GM18498 (cell line): ENCODE measurements at regions not wholly inside any gene's neighbourhood (a gene's known extent, or its start where the extent isn't known, plus 50 kb on each side); places are given as distances from the start of the nearest gene placed in this dataset.

Experiments used
- ATAC-seq: cut with Tn5 transposase; IDR thresholded peaks from one replicate; pipeline ENCODE4 v1.9.1; 2021; ENCODE audit warnings: mild to moderate bottlenecking, moderate library complexity; ENCODE audit not compliant: unreplicated experiment

- ATAC-seq: no peak
Measured at GRCh38 chr11:42545954-42546353, 765.8 kb upstream of the API5 start.

- ATAC-seq: no peak
Measured at GRCh38 chr11:42552786-42553185, 759.0 kb upstream of the API5 start.

GRCh38 chr11:42555190-42555589 lies 756.6 kb upstream of the API5 start:
- no peak for ATAC-seq

GRCh38 chr11:42571131-42571877 lies 740.5 kb upstream of the API5 start:
- ATAC-seq: no peak

- ATAC-seq: no peak
Measured at GRCh38 chr11:42571878-42572610, 739.8 kb upstream of the API5 start.

- ATAC-seq: no peak
Measured at GRCh38 chr11:42576318-42576717, 735.5 kb upstream of the API5 start.

GRCh38 chr11:42589286-42589685 lies 722.5 kb upstream of the API5 start:
- no peak for ATAC-seq

- no peak for ATAC-seq
Measured at GRCh38 chr11:42591841-42592240, 720.0 kb upstream of the API5 start.

GRCh38 chr11:42593441-42593840 lies 718.4 kb upstream of the API5 start:
- ATAC-seq: no peak

- no peak for ATAC-seq
Measured at GRCh38 chr11:42595876-42596275, 715.9 kb upstream of the API5 start.

- ATAC-seq: no peak
Measured at GRCh38 chr11:42596576-42597145, 715.1 kb upstream of the API5 start.

- ATAC-seq: no peak
Measured at GRCh38 chr11:42598341-42598740, 713.5 kb upstream of the API5 start.

GRCh38 chr11:42620796-42621195 lies 691.0 kb upstream of the API5 start:
- ATAC-seq: no peak

- ATAC-seq: no peak
Measured at GRCh38 chr11:42625757-42626665, 685.8 kb upstream of the API5 start.

GRCh38 chr11:42631220-42631843 lies 680.5 kb upstream of the API5 start:
- no peak for ATAC-seq

- ATAC-seq: no peak
Measured at GRCh38 chr11:42646959-42647358, 664.8 kb upstream of the API5 start.

GRCh38 chr11:42647993-42648392 lies 663.8 kb upstream of the API5 start:
- no peak for ATAC-seq

GRCh38 chr11:42651621-42652020 lies 660.2 kb upstream of the API5 start:
- no peak for ATAC-seq

GRCh38 chr11:42657169-42657568 lies 654.6 kb upstream of the API5 start:
- no peak for ATAC-seq

- no peak for ATAC-seq
Measured at GRCh38 chr11:42661942-42662341, 649.9 kb upstream of the API5 start.
